Endothelial cell (in vitro differentiated cells): ENCODE measurements at regions not wholly inside any gene's neighbourhood (a gene's known extent, or its start where the extent isn't known, plus 50 kb on each side); places are given as distances from the start of the nearest gene placed in this dataset.

Experiments
- DNase-seq: peaks from one replicate; pipeline ENCODE4 v3.0.0; 2021; ENCODE audit warnings: low spot score
- H3K27ac Mint-ChIP-seq: one replicate; pipeline ENCODE4 v1.8.0; 2021; ENCODE audit warnings: mixed read lengths, inconsistent platforms; ENCODE audit not compliant: unreplicated experiment
- H3K27me3 Mint-ChIP-seq: one replicate; pipeline ENCODE4 v1.8.0; 2021; ENCODE audit warnings: mild to moderate bottlenecking, moderate library complexity, mixed read lengths, inconsistent platforms; ENCODE audit not compliant: unreplicated experiment
- H3K36me3 Mint-ChIP-seq: one replicate; pipeline ENCODE4 v1.8.0; 2021; ENCODE audit warnings: mild to moderate bottlenecking, low read depth, mixed read lengths, inconsistent platforms; ENCODE audit not compliant: unreplicated experiment
- H3K4me1 Mint-ChIP-seq: one replicate; pipeline ENCODE4 v1.8.0; 2021; ENCODE audit warnings: mild to moderate bottlenecking, mixed read lengths, inconsistent platforms; ENCODE audit not compliant: unreplicated experiment
- H3K4me3 Mint-ChIP-seq: one replicate; pipeline ENCODE4 v1.8.0; 2021; ENCODE audit warnings: mild to moderate bottlenecking, mixed read lengths, inconsistent platforms; ENCODE audit not compliant: unreplicated experiment
- H3K9me3 Mint-ChIP-seq: one replicate; pipeline ENCODE4 v1.8.0; 2021; ENCODE audit warnings: mixed read lengths, inconsistent platforms; ENCODE audit not compliant: unreplicated experiment
- CTCF ChIP-seq: fragments of 200-600 bp; sonication (generic); IDR thresholded peaks from one replicate; pipeline ENCODE4 v1.5.0; 2021; ENCODE audit warnings: antibody characterized with exemption; ENCODE audit not compliant: unreplicated experiment

GRCh38 chr10:63772491-63772890, 251.3 kb downstream of the REEP3 start:
- H3K27ac Mint-ChIP-seq, result no peak overlapping the region
- no peaks in the 10 kb centered on the region for H3K36me3 Mint-ChIP-seq
- no peaks in the 10 kb centered on the region for H3K9me3 Mint-ChIP-seq
- H3K4me3 Mint-ChIP-seq, result no peak overlapping the region
- H3K27me3 Mint-ChIP-seq, result no peaks in the 10 kb centered on the region
- DNase-seq, result no peak
- peaks cover 11% of the 10 kb centered on the region for H3K4me1 Mint-ChIP-seq
- TF ChIP-seq CTCF, result no peak

GRCh38 chr10:63773106-63773505, 251.9 kb downstream of the REEP3 start:
- no peak for DNase-seq
- H3K36me3 Mint-ChIP-seq, result peaks cover under 1% of the 10 kb centered on the region
- H3K27ac Mint-ChIP-seq, result no peak overlapping the region
- H3K4me3 Mint-ChIP-seq, result no peak overlapping the region
- no peak for TF ChIP-seq CTCF
- H3K27me3 Mint-ChIP-seq, result peaks cover under 1% of the 10 kb centered on the region
- H3K4me1 Mint-ChIP-seq, result peaks cover 7% of the 10 kb centered on the region
- no peaks in the 10 kb centered on the region for H3K9me3 Mint-ChIP-seq

- peaks cover 3% of the 10 kb centered on the region for H3K27me3 Mint-ChIP-seq
- peaks cover 4% of the 10 kb centered on the region for H3K36me3 Mint-ChIP-seq
- TF ChIP-seq CTCF, result no peak
- no peak overlapping the region for H3K27ac Mint-ChIP-seq
- H3K9me3 Mint-ChIP-seq, result no peaks in the 10 kb centered on the region
- no peak overlapping the region for H3K4me3 Mint-ChIP-seq
- no peak for DNase-seq
- H3K4me1 Mint-ChIP-seq, result peaks cover 7% of the 10 kb centered on the region
Measured at GRCh38 chr10:63773962-63774361, 252.8 kb downstream of the REEP3 start.

GRCh38 chr10:63780101-63780500, 258.9 kb downstream of the REEP3 start:
- no peak for DNase-seq
- Mint-ChIP-seq H3K4me1 (peaks cover 2% of the 10 kb centered on the region), H3K27me3 (peaks cover 5% of the 10 kb centered on the region)

GRCh38 chr10:63781226-63781625, 260.0 kb downstream of the REEP3 start:
- H3K4me1 Mint-ChIP-seq, result peaks cover 2% of the 10 kb centered on the region
- no peaks in the 10 kb centered on the region for H3K9me3 Mint-ChIP-seq
- peaks cover 4% of the 10 kb centered on the region for H3K36me3 Mint-ChIP-seq
- H3K27me3 Mint-ChIP-seq, result peaks cover 5% of the 10 kb centered on the region
- no peak overlapping the region for H3K4me3 Mint-ChIP-seq
- DNase-seq, result no peak
- no peak for TF ChIP-seq CTCF
- H3K27ac Mint-ChIP-seq, result no peak overlapping the region

More at GRCh38 chr10:63780101-63780500, 258.9 kb downstream of the REEP3 start:
- no peak for TF ChIP-seq CTCF
- H3K36me3 Mint-ChIP-seq, result peaks cover 4% of the 10 kb centered on the region
- no peak overlapping the region for H3K27ac Mint-ChIP-seq
- no peak overlapping the region for H3K4me3 Mint-ChIP-seq
- no peaks in the 10 kb centered on the region for H3K9me3 Mint-ChIP-seq
